Lung (tissue), 11 donors: ENCODE measurements at regions not wholly inside any gene's neighbourhood (a gene's known extent, or its start where the extent isn't known, plus 50 kb on each side); places are given as distances from the start of the nearest gene placed in this dataset.

Source experiments
- ATAC-seq: fragments of 200-7000 bp; cut with Tn5 transposase; one replicate; pipeline ENCODE4 v1.9.1; 2020; ENCODE audit warnings: moderate number of reproducible peaks; ENCODE audit not compliant: insufficient read depth, low FRiP score
- DNase-seq, 3 donors: peaks; one replicate each; pipeline ENCODE4 v3.0.0-alpha.2; 2013 to 2017
- H3K27ac ChIP-seq, 2 donors: one replicate each; pipeline ENCODE4 v1.5.1; 2013; ENCODE audit warnings: mild to moderate bottlenecking in 2 of 2, moderate library complexity in 2 of 2, control low read depth in 1 of 2, inconsistent platforms in 1 of 2, low read depth in 1 of 2, low read length in 1 of 2
- H3K27me3 ChIP-seq, 3 donors: one replicate each; pipeline ENCODE4 v1.5.1; 2013; ENCODE audit warnings: low read length in 2 of 3; ENCODE audit not compliant: control insufficient read depth in 3 of 3, insufficient read depth in 3 of 3
- H3K36me3 ChIP-seq, 4 donors: one replicate each; pipeline ENCODE4 v1.5.1; 2013; ENCODE audit warnings: low read length in 4 of 4, mild to moderate bottlenecking in 1 of 4, moderate library complexity in 1 of 4; ENCODE audit not compliant: control insufficient read depth in 4 of 4, insufficient read depth in 4 of 4
- H3K4me1 ChIP-seq, 5 donors: one replicate each; pipeline ENCODE4 v1.5.1; 2013; ENCODE audit warnings: low read length in 5 of 5, mild to moderate bottlenecking in 2 of 5, moderate library complexity in 1 of 5; ENCODE audit not compliant: control insufficient read depth in 5 of 5, insufficient read depth in 5 of 5
- H3K4me3 ChIP-seq: one replicate; pipeline ENCODE4 v1.5.1; 2013; ENCODE audit warnings: mild to moderate bottlenecking, control low read depth, moderate library complexity
- H3K9ac ChIP-seq, 2 donors: one replicate each; pipeline ENCODE4 v1.5.1; 2013; ENCODE audit warnings: low read length in 2 of 2, control low read depth in 1 of 2; ENCODE audit not compliant: insufficient read depth in 1 of 2
- H3K9me3 ChIP-seq, 4 donors: one replicate each; pipeline ENCODE4 v1.5.1; 2013; ENCODE audit warnings: low read length in 3 of 4, mild to moderate bottlenecking in 1 of 4, moderate library complexity in 1 of 4; ENCODE audit not compliant: control insufficient read depth in 4 of 4, insufficient read depth in 3 of 4
- WGBS, 2 donors: extraction: QIAGEN DNeasy Blood & Tissue Kit; methylation state at CpG; one replicate each; pipeline ENCODE4 v1.1.7; 2013; 5-methylcytosine and 5-hydroxymethylcytosine counted together
- TF ChIP-seq, protein P1 (sequence below): IDR thresholded peaks from 2 replicates; pipeline ENCODE4 v1.5.1; 2012; ENCODE audit warnings: mild to moderate bottlenecking; ENCODE audit errors: control extremely low read depth, extremely low read depth
- donor health status: control.
- donor health status: control.
- donor health status: Bipolar disorder and iron deficiency.
- donor health status: healthy.
- donor health status: DM: yes; HTN: yes; CAD: no.

GRCh38 chr3:194000100-194000499, 135.8 kb upstream of the HES1 start:
- H3K36me3 ChIP-seq: no peaks in the 10 kb centered on the region
- TF ChIP-seq, protein P1, sequence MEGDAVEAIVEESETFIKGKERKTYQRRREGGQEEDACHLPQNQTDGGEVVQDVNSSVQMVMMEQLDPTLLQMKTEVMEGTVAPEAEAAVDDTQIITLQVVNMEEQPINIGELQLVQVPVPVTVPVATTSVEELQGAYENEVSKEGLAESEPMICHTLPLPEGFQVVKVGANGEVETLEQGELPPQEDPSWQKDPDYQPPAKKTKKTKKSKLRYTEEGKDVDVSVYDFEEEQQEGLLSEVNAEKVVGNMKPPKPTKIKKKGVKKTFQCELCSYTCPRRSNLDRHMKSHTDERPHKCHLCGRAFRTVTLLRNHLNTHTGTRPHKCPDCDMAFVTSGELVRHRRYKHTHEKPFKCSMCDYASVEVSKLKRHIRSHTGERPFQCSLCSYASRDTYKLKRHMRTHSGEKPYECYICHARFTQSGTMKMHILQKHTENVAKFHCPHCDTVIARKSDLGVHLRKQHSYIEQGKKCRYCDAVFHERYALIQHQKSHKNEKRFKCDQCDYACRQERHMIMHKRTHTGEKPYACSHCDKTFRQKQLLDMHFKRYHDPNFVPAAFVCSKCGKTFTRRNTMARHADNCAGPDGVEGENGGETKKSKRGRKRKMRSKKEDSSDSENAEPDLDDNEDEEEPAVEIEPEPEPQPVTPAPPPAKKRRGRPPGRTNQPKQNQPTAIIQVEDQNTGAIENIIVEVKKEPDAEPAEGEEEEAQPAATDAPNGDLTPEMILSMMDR: no peak
- H3K4me3 ChIP-seq: no peak overlapping the region
- H3K9me3 ChIP-seq: no peaks in the 10 kb centered on the region
- no peak for ATAC-seq
- no peak overlapping the region for H3K9ac ChIP-seq
- WGBS, 2 donors: 94 to 97% methylated on average over 4 of the region's 4 CpGs
- no peaks in the 10 kb centered on the region for H3K27me3 ChIP-seq
- no peak overlapping the region for H3K27ac ChIP-seq
- peaks cover 5 to 23% (median 13%) of the 10 kb centered on the region in 5 donors for H3K4me1 ChIP-seq
- no peak for DNase-seq

- H3K27me3 ChIP-seq: no peaks in the 10 kb centered on the region
- ATAC-seq (no peak), DNase-seq (no peak)
- WGBS, 2 donors: 93% methylated on average over 4 of the region's 4 CpGs
- H3K4me1 ChIP-seq: peaks cover 5 to 23% (median 13%) of the 10 kb centered on the region in 5 donors
- TF ChIP-seq, protein P1: no peak
- no peak overlapping the region for H3K27ac ChIP-seq
- no peak overlapping the region for H3K4me3 ChIP-seq
- H3K36me3 ChIP-seq: no peaks in the 10 kb centered on the region
- H3K9me3 ChIP-seq: no peaks in the 10 kb centered on the region
- H3K9ac ChIP-seq: no peak overlapping the region
Observed at GRCh38 chr3:194000712-194001111, 135.2 kb upstream of the HES1 start.

- Histone ChIP-seq H3K9ac (no peak overlapping the region), H3K4me1 (peaks cover 5 to 29% (median 13%) of the 10 kb centered on the region in 5 donors)
Observed at GRCh38 chr3:194001728-194002459, 134.1 kb upstream of the HES1 start.

More at GRCh38 chr3:194001728-194002459, 134.1 kb upstream of the HES1 start:
- Histone ChIP-seq H3K4me3 (no peak overlapping the region), H3K9me3 (no peaks in the 10 kb centered on the region), H3K36me3 (no peaks in the 10 kb centered on the region), H3K27ac (peak overlapping the region in 1 of 2 donors; percentile 24), H3K27me3 (no peaks in the 10 kb centered on the region)
- ATAC-seq (no peak), DNase-seq (no peak)
- WGBS, 2 donors: 75 to 81% methylated on average over 20 of the region's 20 CpGs
- TF ChIP-seq, protein P1: no peak
